GM18868 (cell line): ENCODE measurements at regions not wholly inside any gene's neighbourhood (a gene's known extent, or its start where the extent isn't known, plus 50 kb on each side); places are given as distances from the start of the nearest gene placed in this dataset.
"Not testable (repeated sequence)": the region's sequence is repeated elsewhere in the genome, so short reads cannot be mapped to it uniquely, and the experiment has no call there.

Experiments used
- ATAC-seq: cut with Tn5 transposase; IDR thresholded peaks from one replicate; pipeline ENCODE4 v1.9.1; 2021; ENCODE audit warnings: mild to moderate bottlenecking, moderate library complexity; ENCODE audit not compliant: unreplicated experiment

GRCh38 chr3:192968901-192969300 is 51.2 kb upstream of the MB21D2 start:
- not testable (repeated sequence) for ATAC-seq

GRCh38 chr3:192980632-192981031 is 63.0 kb upstream of the MB21D2 start:
- ATAC-seq, result no peak

GRCh38 chr3:192986379-192986778 is 68.7 kb upstream of the MB21D2 start:
- ATAC-seq, result no peak

GRCh38 chr3:192991356-192991755 is 73.7 kb upstream of the MB21D2 start:
- no peak for ATAC-seq

GRCh38 chr3:192992361-192992760 is 74.7 kb upstream of the MB21D2 start:
- ATAC-seq, result no peak

GRCh38 chr3:192993411-192993810 is 75.8 kb upstream of the MB21D2 start:
- ATAC-seq, result no peak

GRCh38 chr3:193001113-193001512 is 83.5 kb upstream of the MB21D2 start:
- ATAC-seq, result not testable (repeated sequence)

- not testable (repeated sequence) for ATAC-seq
Measured at GRCh38 chr3:193003624-193004023, 86.0 kb upstream of the MB21D2 start.

GRCh38 chr3:193008654-193009053 is 91.0 kb upstream of the MB21D2 start:
- no peak for ATAC-seq

GRCh38 chr3:193010191-193010590 is 92.5 kb upstream of the MB21D2 start:
- no peak for ATAC-seq

GRCh38 chr3:193011958-193012357 is 94.3 kb upstream of the MB21D2 start:
- ATAC-seq, result no peak

GRCh38 chr3:193014902-193015301 is 97.2 kb upstream of the MB21D2 start:
- no peak for ATAC-seq

GRCh38 chr3:193016437-193016901 is 98.8 kb upstream of the MB21D2 start:
- ATAC-seq, result no peak

- no peak for ATAC-seq
Measured at GRCh38 chr3:193021506-193022010, 103.9 kb upstream of the MB21D2 start.

GRCh38 chr3:193023218-193023617 is 105.6 kb upstream of the MB21D2 start:
- no peak for ATAC-seq

GRCh38 chr3:193028258-193028657 is 110.6 kb upstream of the MB21D2 start:
- ATAC-seq, result no peak

GRCh38 chr3:193029800-193030199 is 112.1 kb upstream of the MB21D2 start:
- no peak for ATAC-seq

GRCh38 chr3:193030276-193030675 is 112.6 kb upstream of the MB21D2 start:
- no peak for ATAC-seq

- ATAC-seq, result no peak
Measured at GRCh38 chr3:193031911-193032310, 114.3 kb upstream of the MB21D2 start.

- ATAC-seq, result no peak
Measured at GRCh38 chr3:193033226-193033780, 115.6 kb upstream of the MB21D2 start.

GRCh38 chr3:193037828-193038227 is 120.2 kb upstream of the MB21D2 start:
- not testable (repeated sequence) for ATAC-seq

GRCh38 chr3:193039058-193039457 is 121.4 kb upstream of the MB21D2 start:
- ATAC-seq, result no peak
